ENCODE measurements at regions not wholly inside any gene's neighbourhood (a gene's known extent, or its start where the extent isn't known, plus 50 kb on each side); places are given as distances from the start of the nearest gene placed in this dataset.

- no peak for TF ChIP-seq CTCF (IDR thresholded peaks at IDR 0.05; ENCODE audit: low read length)
- no peak for TF ChIP-seq EZH2 (IDR thresholded peaks at IDR 0.05; ENCODE audit: borderline replicate concordance, low read length)
These were observed 155.3 kb downstream of the MIAT start for GRCh38 chr22:26812731-26813130.

Measured in OCI-LY1 (cell line).